ENCODE measurements at regions not wholly inside any gene's neighbourhood (a gene's known extent, or its start where the extent isn't known, plus 50 kb on each side); places are given as distances from the start of the nearest gene placed in this dataset.

- intact Hi-C loops (cut with micrococcal nuclease; ENCODE audit: unreplicated experiment), result loop anchor here (2.0 to 10.0 kb wide), 3 partner anchors 22 to 244 kb away; no protein-coding TSS in a partner anchor
- peak overlapping the region; percentile 92 for H3K27ac Mint-ChIP-seq (ENCODE audit: unreplicated experiment)
- CTCF ChIA-PET, result interaction anchor here (0.6 to 1.3 kb wide), 5 partner anchors 12 to 1452 kb away, joined by 3 to 6 read pairs (median 3); no protein-coding TSS in a partner anchor
- no peaks in the 10 kb centered on the region for H3K27me3 Mint-ChIP-seq (ENCODE audit: unreplicated experiment)
- H3K9me3 Mint-ChIP-seq (ENCODE audit: low read depth, unreplicated experiment), result peaks cover 3% of the 10 kb centered on the region
- peak; percentile 70 for DNase-seq
- H3K4me3 Mint-ChIP-seq (ENCODE audit: low read depth, unreplicated experiment), result peak overlapping the region; percentile 33
- H3K36me3 Mint-ChIP-seq (ENCODE audit: insufficient read depth, unreplicated experiment), result peaks cover 10% of the 10 kb centered on the region
- H3K4me1 Mint-ChIP-seq (ENCODE audit: low read depth, unreplicated experiment), result peaks cover 90% of the 10 kb centered on the region
- BruUV-seq (replicated peaks), result no TSS peak
- TF ChIP-seq CTCF (IDR thresholded peaks at IDR 0.05; ENCODE audit: unreplicated experiment), result no peak
Observed at GRCh38 chr16:51408357-51408756, 257.3 kb upstream of the SALL1 start.

- peak overlapping the region; percentile 33 for H3K4me3 Mint-ChIP-seq (ENCODE audit: low read depth, unreplicated experiment)
- BruUV-seq (replicated peaks), result no TSS peak
- peaks cover 11% of the 10 kb centered on the region for H3K36me3 Mint-ChIP-seq (ENCODE audit: insufficient read depth, unreplicated experiment)
- intact Hi-C loops (cut with micrococcal nuclease; ENCODE audit: unreplicated experiment), result loop anchor here (2.0 to 10.0 kb wide), 3 partner anchors 23 to 243 kb away; no protein-coding TSS in a partner anchor
- CTCF ChIA-PET, result interaction anchor here (0.6 to 1.3 kb wide), 4 partner anchors 13 to 1452 kb away, joined by 3 to 6 read pairs (median 4); no protein-coding TSS in a partner anchor
- H3K27ac Mint-ChIP-seq (ENCODE audit: unreplicated experiment), result peak overlapping the region; percentile 92
- no peaks in the 10 kb centered on the region for H3K27me3 Mint-ChIP-seq (ENCODE audit: unreplicated experiment)
- H3K4me1 Mint-ChIP-seq (ENCODE audit: low read depth, unreplicated experiment), result peaks cover 93% of the 10 kb centered on the region
- no peak for DNase-seq
- no peak for TF ChIP-seq CTCF (IDR thresholded peaks at IDR 0.05; ENCODE audit: unreplicated experiment)
- H3K9me3 Mint-ChIP-seq (ENCODE audit: low read depth, unreplicated experiment), result peaks cover 3% of the 10 kb centered on the region
Observed at GRCh38 chr16:51407921-51408320, 256.9 kb upstream of the SALL1 start.

GRCh38 chr16:51407199-51407598 is 256.1 kb upstream of the SALL1 start:
- CTCF ChIA-PET, result no interaction called here
- Mint-ChIP-seq H3K4me1 (ENCODE audit: low read depth, unreplicated experiment) (peaks cover 93% of the 10 kb centered on the region), H3K9me3 (ENCODE audit: low read depth, unreplicated experiment) (peaks cover 3% of the 10 kb centered on the region), H3K27ac (ENCODE audit: unreplicated experiment) (peak overlapping the region; percentile 92), H3K27me3 (ENCODE audit: unreplicated experiment) (no peaks in the 10 kb centered on the region), H3K4me3 (ENCODE audit: low read depth, unreplicated experiment) (no peak overlapping the region), H3K36me3 (ENCODE audit: insufficient read depth, unreplicated experiment) (peaks cover 15% of the 10 kb centered on the region)
- intact Hi-C loops (cut with micrococcal nuclease; ENCODE audit: unreplicated experiment), result loop anchor here (10.0 kb wide), 2 partner anchors 162 to 242 kb away; no protein-coding TSS in a partner anchor
- no TSS peak for BruUV-seq (replicated peaks)
- no peak for TF ChIP-seq CTCF (IDR thresholded peaks at IDR 0.05; ENCODE audit: unreplicated experiment)
- DNase-seq, result no peak

GRCh38 chr16:51405361-51405760 is 254.3 kb upstream of the SALL1 start:
- no peak overlapping the region for H3K4me3 Mint-ChIP-seq (ENCODE audit: low read depth, unreplicated experiment)
- CTCF ChIA-PET, result no interaction called here
- peak overlapping the region; percentile 27 for H3K27ac Mint-ChIP-seq (ENCODE audit: unreplicated experiment)
- H3K36me3 Mint-ChIP-seq (ENCODE audit: insufficient read depth, unreplicated experiment), result peaks cover 19% of the 10 kb centered on the region
- no TSS peak for BruUV-seq (replicated peaks)
- peaks cover 3% of the 10 kb centered on the region for H3K9me3 Mint-ChIP-seq (ENCODE audit: low read depth, unreplicated experiment)
- intact Hi-C loops (cut with micrococcal nuclease; ENCODE audit: unreplicated experiment), result loop anchor here (10.0 kb wide), 2 partner anchors 161 to 241 kb away; no protein-coding TSS in a partner anchor
- TF ChIP-seq CTCF (IDR thresholded peaks at IDR 0.05; ENCODE audit: unreplicated experiment), result no peak
- no peak for DNase-seq
- H3K4me1 Mint-ChIP-seq (ENCODE audit: low read depth, unreplicated experiment), result peaks cover 95% of the 10 kb centered on the region
- no peaks in the 10 kb centered on the region for H3K27me3 Mint-ChIP-seq (ENCODE audit: unreplicated experiment)

All from Calu3 (cell line).